GM19438 (cell line): ENCODE measurements at regions not wholly inside any gene's neighbourhood (a gene's known extent, or its start where the extent isn't known, plus 50 kb on each side); places are given as distances from the start of the nearest gene placed in this dataset.
"Not testable (repeated sequence)": the region's sequence is repeated elsewhere in the genome, so short reads cannot be mapped to it uniquely, and the experiment has no call there.

ENCODE experiments used
- ATAC-seq: cut with Tn5 transposase; IDR thresholded peaks from one replicate; pipeline ENCODE4 v1.9.1; 2021; ENCODE audit warnings: low read depth; ENCODE audit not compliant: unreplicated experiment

DNA sequence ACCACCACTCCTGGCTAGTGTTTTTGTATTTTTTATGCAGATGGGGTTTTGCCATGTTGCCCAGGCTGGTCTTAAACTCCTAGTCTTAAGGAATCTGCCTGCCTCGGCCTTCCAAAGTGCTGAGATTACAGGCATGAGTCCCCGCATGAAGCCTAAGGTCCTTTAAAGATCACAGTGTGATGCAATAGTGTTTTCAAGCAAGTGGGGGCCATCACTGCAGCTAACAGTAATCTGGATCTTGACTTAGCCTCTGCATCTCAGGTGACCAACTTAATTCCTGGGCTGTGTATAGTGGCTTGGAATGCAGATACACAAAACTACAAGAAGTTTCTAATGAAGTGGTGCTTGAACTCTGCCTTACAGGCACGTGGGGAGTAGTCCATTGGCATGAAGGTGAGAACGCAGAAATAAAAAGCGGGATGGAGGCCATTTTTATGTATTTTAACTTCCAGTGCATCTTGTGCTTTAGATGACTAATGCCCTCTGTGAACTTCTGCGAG lies 334.4 kb upstream of the SPRED2 start:
- no peak for ATAC-seq

GRCh38 chr2:65765376-65765775 lies 333.0 kb upstream of the SPRED2 start:
- no peak for ATAC-seq

DNA sequence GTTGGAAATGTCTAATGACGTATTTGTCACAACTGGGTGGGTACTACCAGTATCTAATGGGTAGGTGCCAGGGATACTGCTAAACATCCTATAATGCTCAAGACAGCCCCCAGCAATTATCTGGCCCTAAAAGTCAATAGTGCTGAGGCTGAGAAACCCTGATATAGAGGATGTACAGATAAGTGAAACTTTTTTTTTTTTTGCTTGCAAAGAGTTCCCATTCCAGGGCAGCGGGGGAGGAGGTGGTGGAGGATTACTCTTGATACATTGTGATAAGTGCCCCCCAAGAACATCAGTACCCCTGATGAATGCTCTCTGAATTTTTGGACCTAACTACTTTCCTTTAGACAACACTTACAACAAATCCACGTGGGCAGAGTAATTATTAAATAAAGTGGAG lies 329.7 kb upstream of the SPRED2 start:
- ATAC-seq = no peak

GRCh38 chr2:65754219-65754618 lies 321.8 kb upstream of the SPRED2 start:
- ATAC-seq = no peak

- no peak for ATAC-seq
Measured at GRCh38 chr2:65751408-65751807, 319.0 kb upstream of the SPRED2 start.

GRCh38 chr2:65749545-65749944 lies 317.1 kb upstream of the SPRED2 start:
- no peak for ATAC-seq

DNA sequence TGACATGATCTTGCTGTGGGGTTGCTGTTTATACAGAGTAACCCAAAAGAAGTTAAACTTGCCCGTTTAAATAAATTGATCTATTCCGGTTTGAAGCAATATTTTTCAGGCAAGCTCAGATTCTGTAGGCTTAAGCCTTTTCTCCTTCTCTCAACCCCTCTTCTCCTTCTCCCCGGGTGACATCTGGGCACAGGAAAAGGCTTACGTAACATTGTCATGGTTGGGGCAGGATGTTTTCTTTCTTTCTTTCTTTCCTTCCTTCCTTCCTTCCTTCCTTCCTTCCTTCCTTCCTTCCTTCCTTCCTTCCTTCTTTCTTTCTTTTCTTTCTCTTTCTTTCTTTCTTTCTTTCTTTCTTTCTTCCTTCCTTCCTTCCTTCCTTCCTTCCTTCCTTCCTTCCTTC lies 315.5 kb upstream of the SPRED2 start:
- not testable (repeated sequence) for ATAC-seq

GRCh38 chr2:65746931-65747675 lies 314.7 kb upstream of the SPRED2 start:
- no peak for ATAC-seq

DNA sequence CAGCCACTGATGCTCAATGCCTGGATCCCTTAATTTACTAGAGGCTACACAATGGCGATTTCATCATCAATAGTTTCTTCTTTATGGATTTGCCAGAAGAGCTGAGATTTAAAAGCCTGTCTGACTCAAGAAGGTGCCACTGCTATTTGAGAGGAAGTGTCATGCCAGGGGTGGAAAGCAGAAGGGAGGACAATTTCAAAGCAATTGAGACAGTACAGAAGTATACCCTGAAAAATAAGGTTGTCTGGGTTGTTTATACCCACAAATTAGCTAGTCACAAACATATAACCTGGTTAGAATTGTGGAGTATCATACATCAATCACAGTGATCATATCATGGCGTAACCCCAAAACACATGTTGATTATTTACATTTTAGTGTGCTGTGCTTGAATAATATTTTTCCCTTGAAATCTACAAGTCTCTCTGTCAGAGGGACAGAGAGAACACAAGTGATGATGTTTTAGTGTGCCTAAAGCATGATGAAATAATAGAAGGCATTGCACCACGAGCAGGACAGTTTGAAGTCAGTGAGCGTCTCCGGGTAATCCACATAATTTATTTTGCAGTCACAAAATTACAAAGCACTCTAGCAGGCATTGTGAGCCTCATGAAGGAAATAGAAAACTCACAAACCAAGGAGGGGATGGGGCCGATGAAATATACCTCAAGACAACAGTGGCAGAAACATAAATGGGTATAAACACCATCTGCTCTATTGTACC lies 312.2 kb upstream of the SPRED2 start:
- no peak for ATAC-seq

DNA sequence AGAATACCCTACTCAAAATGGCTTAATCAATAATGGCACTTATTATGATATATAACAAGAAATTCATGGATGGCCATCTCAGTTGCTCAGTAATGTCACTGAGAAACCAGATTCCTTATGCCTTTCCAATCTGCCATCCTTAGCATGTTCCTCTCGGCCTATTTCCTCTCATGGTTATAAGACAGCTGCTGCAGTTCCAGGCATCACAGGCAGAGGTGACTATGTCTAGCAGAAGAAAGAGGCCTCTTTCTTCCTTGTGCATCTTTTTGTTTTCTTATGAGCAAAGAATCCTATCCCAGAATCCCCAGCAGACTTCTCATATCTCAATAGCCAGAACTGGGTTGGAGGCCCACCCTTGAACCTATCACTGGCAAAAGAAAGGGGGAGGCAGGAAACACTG lies 310.6 kb upstream of the SPRED2 start:
- no peak for ATAC-seq

- no peak for ATAC-seq
Measured at GRCh38 chr2:65739927-65740326, 307.5 kb upstream of the SPRED2 start.

DNA sequence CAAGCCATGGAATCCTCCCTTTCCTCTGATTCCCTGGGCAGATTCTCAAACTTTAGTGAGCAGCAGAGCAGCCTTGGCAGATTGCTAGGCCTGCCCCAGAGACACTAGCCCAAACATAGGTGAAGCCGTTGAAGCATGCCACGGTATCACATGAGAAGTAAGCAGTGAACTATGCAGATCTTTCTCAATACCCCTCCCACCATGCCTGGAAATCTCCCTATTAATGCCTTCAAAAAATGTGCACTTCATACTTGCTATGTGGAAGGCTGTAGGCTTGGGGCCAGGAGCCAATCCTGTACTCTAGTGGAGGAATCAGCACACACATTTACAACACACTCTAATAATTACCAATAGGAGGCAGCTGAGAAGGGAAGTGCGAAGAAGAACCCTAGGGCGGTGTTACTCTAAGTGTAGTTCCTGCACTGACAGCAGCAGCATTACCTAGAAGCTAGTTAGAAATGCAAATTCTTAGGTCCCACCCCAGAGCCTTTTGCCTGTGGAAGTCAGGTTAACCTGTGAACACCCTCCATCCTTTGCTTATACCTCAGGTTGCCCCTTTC lies 305.1 kb upstream of the SPRED2 start:
- no peak for ATAC-seq

- ATAC-seq = no peak
Measured at GRCh38 chr2:65731476-65731875, 299.1 kb upstream of the SPRED2 start.

DNA sequence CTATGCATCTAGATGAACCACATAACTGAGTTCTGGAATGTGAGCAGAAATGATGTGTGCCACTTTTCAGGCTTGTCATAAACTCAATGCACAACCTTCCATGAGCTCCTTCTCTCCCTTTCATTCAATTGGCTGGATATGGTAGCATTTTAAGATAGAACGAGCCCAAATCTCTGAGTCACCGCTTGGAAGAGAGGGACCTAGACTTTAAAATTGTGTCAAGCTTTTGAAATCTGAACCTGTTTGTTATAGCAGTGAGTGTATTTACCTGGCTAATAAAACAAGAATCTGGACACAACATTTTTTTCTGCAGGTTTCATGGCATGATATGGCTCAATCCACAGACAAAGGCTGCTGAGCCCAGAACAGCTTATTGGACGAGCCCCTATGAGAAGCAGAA lies 297.8 kb upstream of the SPRED2 start:
- no peak for ATAC-seq

GRCh38 chr2:65729246-65729645 lies 296.8 kb upstream of the SPRED2 start:
- no peak for ATAC-seq

DNA sequence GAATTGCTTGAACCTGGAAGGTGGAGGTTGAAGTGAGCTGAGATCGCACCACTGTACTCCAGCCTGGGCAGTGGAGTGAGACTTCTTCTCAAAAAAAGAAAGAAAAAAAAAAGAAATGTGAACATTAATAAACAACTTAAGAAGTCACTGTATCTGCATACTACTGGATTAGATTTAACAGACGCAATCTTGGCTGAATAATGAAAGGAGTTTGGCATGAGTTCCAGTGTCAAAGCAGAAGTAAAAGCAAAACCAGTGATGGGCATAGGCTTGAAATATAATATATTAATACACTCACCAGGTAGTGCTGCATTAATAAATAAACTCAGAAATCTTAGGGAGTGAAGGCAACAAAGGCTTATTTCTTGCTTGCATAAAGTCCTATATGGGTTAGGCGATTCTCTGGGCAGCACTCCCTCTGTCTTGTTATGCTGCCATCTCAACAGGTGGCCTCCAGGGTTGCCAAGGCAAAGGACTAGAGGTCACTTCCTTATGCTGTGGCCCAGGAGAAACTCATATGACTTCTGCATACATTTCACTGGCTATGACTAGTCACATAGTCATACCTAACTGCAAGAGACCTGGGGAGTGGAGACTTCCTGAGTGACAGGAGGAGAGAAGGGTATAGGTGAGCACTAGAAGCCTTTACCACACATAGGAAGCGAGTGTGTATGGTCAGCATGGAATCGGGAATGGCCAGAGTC lies 296.2 kb upstream of the SPRED2 start:
- no peak for ATAC-seq

- ATAC-seq = no peak
Measured at GRCh38 chr2:65727816-65728215, 295.4 kb upstream of the SPRED2 start.

- no peak for ATAC-seq
Measured at GRCh38 chr2:65727381-65727780, 295.0 kb upstream of the SPRED2 start.

GRCh38 chr2:65724752-65725151 lies 292.4 kb upstream of the SPRED2 start:
- ATAC-seq = no peak

- no peak for ATAC-seq
Measured at GRCh38 chr2:65724336-65724735, 291.9 kb upstream of the SPRED2 start.
